Tibial nerve (tissue), 4 donors: ENCODE measurements at regions not wholly inside any gene's neighbourhood (a gene's known extent, or its start where the extent isn't known, plus 50 kb on each side); places are given as distances from the start of the nearest gene placed in this dataset.

Experiments
- DNase-seq, 2 donors: peaks; one replicate each; pipeline ENCODE4 v3.0.0-alpha.2; 2019; ENCODE audit warnings: low spot score in 2 of 2
- H3K27ac ChIP-seq, 4 donors: fragments of 200-600 bp; sonication (generic) in 3 of 4; one replicate each; pipeline ENCODE4 v1.5.1; 2017 to 2019; ENCODE audit warnings: mild to moderate bottlenecking in 1 of 4
- H3K27me3 ChIP-seq, 2 donors: fragments of 200-600 bp; sonication (generic) in 1 of 2; one replicate each; pipeline versions ENCODE4 v1.5.1 to v1.6.0; 2017 to 2019
- H3K36me3 ChIP-seq, 3 donors: fragments of 200-600 bp; sonication (generic); one replicate each; pipeline ENCODE4 v1.5.1; 2018 to 2019
- H3K4me1 ChIP-seq, 4 donors: fragments of 200-600 bp; sonication (generic) in 3 of 4; one replicate each; pipeline ENCODE4 v1.5.1; 2017 to 2019
- H3K4me3 ChIP-seq, 4 donors: fragments of 200-600 bp; sonication (generic) in 3 of 4; one replicate each; pipeline ENCODE4 v1.5.1; 2017 to 2019; ENCODE audit warnings: mild to moderate bottlenecking in 1 of 4, moderate library complexity in 1 of 4
- H3K9me3 ChIP-seq, 4 donors: fragments of 200-600 bp; sonication (generic) in 3 of 4; one replicate each; pipeline ENCODE4 v1.5.1; 2017 to 2019
- CTCF ChIP-seq, 5 experiments: fragments of 200-600 bp in 3 of 5; fragments of 450-650 bp in 2 of 5; sonication (generic) in 3 of 5; IDR thresholded peaks; one replicate each; pipeline ENCODE4 v1.5.1; 2016 to 2019; ENCODE audit warnings: antibody characterized with exemption in 5 of 5, mild to moderate bottlenecking in 3 of 5, moderate library complexity in 2 of 5
- EP300 ChIP-seq, 2 donors: sonication (generic); formaldehyde crosslinking; IDR thresholded peaks; one replicate each; pipeline ENCODE4 v1.6.1; 2017; ENCODE audit warnings: antibody characterized with exemption in 2 of 2, mild to moderate bottlenecking in 1 of 2
- POLR2A ChIP-seq, 2 donors: fragments of 450-650 bp; IDR thresholded peaks; one replicate each; pipeline ENCODE4 v1.6.1; 2017; ENCODE audit warnings: antibody characterized with exemption in 2 of 2, mild to moderate bottlenecking in 2 of 2, moderate library complexity in 2 of 2
- WGBS, 2 donors: methylation state at CpG; one replicate each; pipeline ENCODE4 v1.1.5; 2018; 5-methylcytosine and 5-hydroxymethylcytosine counted together

- Histone ChIP-seq H3K4me3 (no peak overlapping the region), H3K4me1 (peaks cover 0 to 11% (median 0%) of the 10 kb centered on the region in 4 donors), H3K36me3 (no peaks in the 10 kb centered on the region), H3K9me3 (peaks cover 0 to 7% (median 0%) of the 10 kb centered on the region in 4 donors), H3K27me3 (peaks cover 0 to 6% of the 10 kb centered on the region in 2 donors), H3K27ac (no peak overlapping the region)
- TF ChIP-seq CTCF (IDR thresholded peaks at IDR 0.05) (no peak), POLR2A (IDR thresholded peaks at IDR 0.05) (no peak), EP300 (IDR thresholded peaks at IDR 0.05) (no peak)
- 64 to 73% methylated on average over 5 of the region's 5 CpGs for WGBS, 2 donors
- no peak for DNase-seq
Observed at GRCh38 chr17:77675816-77676215, 282.7 kb upstream of the TNRC6C start.

GRCh38 chr17:77676237-77676661 lies 282.3 kb upstream of the TNRC6C start:
- no peak for DNase-seq
- no peak overlapping the region for H3K4me3 ChIP-seq

DNA sequence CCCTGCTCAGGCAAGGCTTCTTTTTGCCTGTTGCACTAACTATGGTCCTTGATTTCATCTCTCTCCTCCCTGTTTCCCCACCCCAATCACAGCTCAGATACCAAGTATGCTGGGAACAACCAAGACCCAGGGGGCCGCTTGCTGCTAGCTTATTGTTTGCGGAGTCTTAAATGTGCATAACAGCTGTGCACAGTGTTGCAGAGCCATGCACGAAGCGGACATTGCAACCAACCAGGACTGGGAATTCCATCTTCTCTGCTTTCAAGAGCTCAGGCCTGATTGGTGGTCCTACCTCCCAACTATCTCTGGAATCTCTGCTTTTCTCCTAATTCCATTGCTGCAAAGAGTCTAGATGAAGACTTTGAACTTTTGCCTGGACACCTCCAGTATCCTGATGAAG lies 281.3 kb upstream of the TNRC6C start:
- Histone ChIP-seq H3K9me3 (peaks cover 0 to 7% (median 0%) of the 10 kb centered on the region in 4 donors), H3K4me1 (peaks cover 0 to 20% (median 0%) of the 10 kb centered on the region in 4 donors), H3K27me3 (peaks cover 0 to 6% of the 10 kb centered on the region in 2 donors), H3K4me3 (no peak overlapping the region), H3K27ac (no peak overlapping the region), H3K36me3 (no peaks in the 10 kb centered on the region)
- TF ChIP-seq POLR2A (IDR thresholded peaks at IDR 0.05): no peak
- TF ChIP-seq CTCF (IDR thresholded peaks at IDR 0.05): no peak
- DNase-seq: no peak
- 64 to 80% methylated on average over 4 of the region's 4 CpGs for WGBS, 2 donors

More at GRCh38 chr17:77676237-77676661, 282.3 kb upstream of the TNRC6C start:
- Histone ChIP-seq H3K4me1 (peaks cover 0 to 11% (median 0%) of the 10 kb centered on the region in 4 donors), H3K36me3 (no peaks in the 10 kb centered on the region), H3K9me3 (peaks cover 0 to 7% (median 0%) of the 10 kb centered on the region in 4 donors), H3K27me3 (peaks cover 0 to 6% of the 10 kb centered on the region in 2 donors), H3K27ac (no peak overlapping the region)
- TF ChIP-seq POLR2A (IDR thresholded peaks at IDR 0.05) (no peak), EP300 (IDR thresholded peaks at IDR 0.05) (no peak), CTCF (IDR thresholded peaks at IDR 0.05) (no peak)
- WGBS, 2 donors: 56 to 67% methylated on average over 23 of the region's 23 CpGs

- Histone ChIP-seq H3K27ac (no peak overlapping the region), H3K36me3 (no peaks in the 10 kb centered on the region), H3K9me3 (peaks cover 0 to 7% (median 0%) of the 10 kb centered on the region in 4 donors), H3K27me3 (peaks cover 0 to 6% of the 10 kb centered on the region in 2 donors), H3K4me1 (peaks cover 0 to 21% (median 0%) of the 10 kb centered on the region in 4 donors), H3K4me3 (no peak overlapping the region)
- DNase-seq: no peak
- WGBS, 2 donors: 54 to 66% methylated on average over 13 of the region's 13 CpGs
- TF ChIP-seq CTCF (IDR thresholded peaks at IDR 0.05) (no peak), EP300 (IDR thresholded peaks at IDR 0.05) (no peak)
Observed at GRCh38 chr17:77677630-77678029, 280.9 kb upstream of the TNRC6C start.

GRCh38 chr17:77679589-77679988 lies 278.9 kb upstream of the TNRC6C start:
- 77 to 79% methylated on average over 9 of the region's 9 CpGs for WGBS, 2 donors
- Histone ChIP-seq H3K27me3 (peaks cover 0 to 6% of the 10 kb centered on the region in 2 donors), H3K36me3 (no peaks in the 10 kb centered on the region), H3K27ac (no peak overlapping the region), H3K4me3 (no peak overlapping the region), H3K9me3 (no peaks in the 10 kb centered on the region), H3K4me1 (peaks cover 0 to 21% (median 0%) of the 10 kb centered on the region in 4 donors)
- no peak for DNase-seq
- no peak for TF ChIP-seq POLR2A (IDR thresholded peaks at IDR 0.05)
- TF ChIP-seq CTCF (IDR thresholded peaks at IDR 0.05): no peak
- no peak for TF ChIP-seq EP300 (IDR thresholded peaks at IDR 0.05)
